M059J (cell line): ENCODE measurements at regions not wholly inside any gene's neighbourhood (a gene's known extent, or its start where the extent isn't known, plus 50 kb on each side); places are given as distances from the start of the nearest gene placed in this dataset.

Experiments used
- DNase-seq: peaks from one replicate; pipeline ENCODE4 v3.0.0-alpha.2; 2012; ENCODE audit warnings: low read depth

- no peak for DNase-seq
Observed at GRCh38 chr3:182462152-182462551, 331.2 kb upstream of the ATP11B start.

GRCh38 chr3:182464513-182465145, 328.7 kb upstream of the ATP11B start:
- DNase-seq, result no peak

GRCh38 chr3:182465301-182466185, 327.8 kb upstream of the ATP11B start:
- peak; percentile 8 for DNase-seq

GRCh38 chr3:182469086-182469485, 324.2 kb upstream of the ATP11B start:
- DNase-seq, result peak; percentile 55

- DNase-seq, result peak; percentile 28
Observed at GRCh38 chr3:182470187-182470586, 323.1 kb upstream of the ATP11B start.

- DNase-seq, result no peak
Observed at GRCh38 chr3:182473191-182473710, 320.1 kb upstream of the ATP11B start.

- DNase-seq, result no peak
Observed at GRCh38 chr3:182478369-182478768, 314.9 kb upstream of the ATP11B start.

GRCh38 chr3:182479419-182480336, 313.6 kb upstream of the ATP11B start:
- DNase-seq, result no peak

- no peak for DNase-seq
Observed at GRCh38 chr3:182482705-182483104, 310.6 kb upstream of the ATP11B start.

- no peak for DNase-seq
Observed at GRCh38 chr3:182484682-182485081, 308.6 kb upstream of the ATP11B start.

GRCh38 chr3:182485301-182485700, 308.0 kb upstream of the ATP11B start:
- no peak for DNase-seq

- no peak for DNase-seq
Observed at GRCh38 chr3:182486463-182486862, 306.8 kb upstream of the ATP11B start.

- DNase-seq, result no peak
Observed at GRCh38 chr3:182487143-182487542, 306.2 kb upstream of the ATP11B start.

GRCh38 chr3:182487611-182488010, 305.7 kb upstream of the ATP11B start:
- DNase-seq, result no peak

- peak; percentile 62 for DNase-seq
Observed at GRCh38 chr3:182490596-182491491, 302.5 kb upstream of the ATP11B start.

- DNase-seq, result no peak
Observed at GRCh38 chr3:182491577-182491976, 301.7 kb upstream of the ATP11B start.

GRCh38 chr3:182492536-182492935, 300.8 kb upstream of the ATP11B start:
- no peak for DNase-seq

GRCh38 chr3:182500289-182500688, 293.0 kb upstream of the ATP11B start:
- DNase-seq, result no peak

GRCh38 chr3:182501856-182502255, 291.4 kb upstream of the ATP11B start:
- DNase-seq, result no peak

GRCh38 chr3:182503401-182503800, 289.9 kb upstream of the ATP11B start:
- DNase-seq, result no peak
